ENCODE measurements at regions not wholly inside any gene's neighbourhood (a gene's known extent, or its start where the extent isn't known, plus 50 kb on each side); places are given as distances from the start of the nearest gene placed in this dataset.

- H3K4me3 ChIP-seq (ENCODE audit: low read depth, low read length): no peak overlapping the region
- H3K36me3 ChIP-seq (ENCODE audit: control insufficient read depth, insufficient read depth, low read length): no peaks in the 10 kb centered on the region
- intact Hi-C loops (cut with micrococcal nuclease; ENCODE audit: unreplicated experiment): no loop called here
- peaks cover 14% of the 10 kb centered on the region for H3K27me3 Mint-ChIP-seq (ENCODE audit: insufficient read depth, unreplicated experiment)
- no peak for DNase-seq
- CTCF ChIA-PET: no interaction called here
- no peak overlapping the region for H3K27ac Mint-ChIP-seq (ENCODE audit: unreplicated experiment)
- H3K9me3 Mint-ChIP-seq (ENCODE audit: unreplicated experiment): no peaks in the 10 kb centered on the region
- no peaks in the 10 kb centered on the region for H3K36me3 Mint-ChIP-seq (ENCODE audit: insufficient read depth, unreplicated experiment)
- no TSS peak for BruUV-seq (replicated peaks)
- no peaks in the 10 kb centered on the region for H3K9me3 ChIP-seq
- H3K4me1 ChIP-seq: no peaks in the 10 kb centered on the region
- no peaks in the 10 kb centered on the region for H3K27me3 ChIP-seq (replicated peaks; ENCODE audit: control insufficient read depth, insufficient read depth, low read length)
- no peaks in the 10 kb centered on the region for H3K4me1 Mint-ChIP-seq (ENCODE audit: low read depth, unreplicated experiment)
- H3K4me3 Mint-ChIP-seq (ENCODE audit: unreplicated experiment): no peak overlapping the region
- no peak for TF ChIP-seq CTCF (IDR thresholded peaks at IDR 0.05; ENCODE audit: insufficient read depth in 1 of 2, low read depth in 1 of 2, low read length in 1 of 2, severe bottlenecking in 1 of 2, unreplicated experiment in 1 of 2)
- POLR2A ChIA-PET: no interaction called here
Observed at GRCh38 chr4:149140841-149141240, 674.8 kb downstream of the IQCM start.

GRCh38 chr4:149136951-149137620, 678.6 kb downstream of the IQCM start:
- H3K4me1 Mint-ChIP-seq (ENCODE audit: low read depth, unreplicated experiment): no peaks in the 10 kb centered on the region
- CTCF ChIA-PET: no interaction called here
- TF ChIP-seq CTCF (IDR thresholded peaks at IDR 0.05; ENCODE audit: insufficient read depth in 1 of 2, low read depth in 1 of 2, low read length in 1 of 2, severe bottlenecking in 1 of 2, unreplicated experiment in 1 of 2): no peak
- H3K9me3 Mint-ChIP-seq (ENCODE audit: unreplicated experiment): no peaks in the 10 kb centered on the region
- BruUV-seq (replicated peaks): no TSS peak
- no peak overlapping the region for H3K27ac Mint-ChIP-seq (ENCODE audit: unreplicated experiment)
- intact Hi-C loops (cut with micrococcal nuclease; ENCODE audit: unreplicated experiment): no loop called here
- H3K4me3 Mint-ChIP-seq (ENCODE audit: unreplicated experiment): no peak overlapping the region
- H3K36me3 Mint-ChIP-seq (ENCODE audit: insufficient read depth, unreplicated experiment): no peaks in the 10 kb centered on the region
- peaks cover 3% of the 10 kb centered on the region for H3K27me3 Mint-ChIP-seq (ENCODE audit: insufficient read depth, unreplicated experiment)
- no peaks in the 10 kb centered on the region for H3K36me3 ChIP-seq (ENCODE audit: control insufficient read depth, insufficient read depth, low read length)
- POLR2A ChIA-PET: no interaction called here
- no peak for DNase-seq
- no peaks in the 10 kb centered on the region for H3K4me1 ChIP-seq
- no peak overlapping the region for H3K4me3 ChIP-seq (ENCODE audit: low read depth, low read length)
- no peaks in the 10 kb centered on the region for H3K27me3 ChIP-seq (replicated peaks; ENCODE audit: control insufficient read depth, insufficient read depth, low read length)
- no peaks in the 10 kb centered on the region for H3K9me3 ChIP-seq

GRCh38 chr4:149135062-149135461, 680.6 kb downstream of the IQCM start:
- Histone ChIP-seq H3K9me3 (no peaks in the 10 kb centered on the region), H3K36me3 (ENCODE audit: control insufficient read depth, insufficient read depth, low read length) (no peaks in the 10 kb centered on the region), H3K4me1 (no peaks in the 10 kb centered on the region), H3K4me3 (ENCODE audit: low read depth, low read length) (no peak overlapping the region), H3K27me3 (replicated peaks; ENCODE audit: control insufficient read depth, insufficient read depth, low read length) (no peaks in the 10 kb centered on the region)
- Mint-ChIP-seq H3K27ac (ENCODE audit: unreplicated experiment) (no peak overlapping the region), H3K36me3 (ENCODE audit: insufficient read depth, unreplicated experiment) (no peaks in the 10 kb centered on the region), H3K27me3 (ENCODE audit: insufficient read depth, unreplicated experiment) (peaks cover 3% of the 10 kb centered on the region), H3K4me3 (ENCODE audit: unreplicated experiment) (no peak overlapping the region), H3K9me3 (ENCODE audit: unreplicated experiment) (no peaks in the 10 kb centered on the region), H3K4me1 (ENCODE audit: low read depth, unreplicated experiment) (no peaks in the 10 kb centered on the region)
- intact Hi-C loops (cut with micrococcal nuclease; ENCODE audit: unreplicated experiment): no loop called here
- no TSS peak for BruUV-seq (replicated peaks)
- POLR2A ChIA-PET: no interaction called here
- no peak for TF ChIP-seq CTCF (IDR thresholded peaks at IDR 0.05; ENCODE audit: insufficient read depth in 1 of 2, low read depth in 1 of 2, low read length in 1 of 2, severe bottlenecking in 1 of 2, unreplicated experiment in 1 of 2)
- CTCF ChIA-PET: interaction anchor here (0.5 kb wide), 1 partner anchor 17 kb away, joined by 6 read pairs; no protein-coding TSS in a partner anchor
- DNase-seq: no peak
